OCI-LY1 (cell line): ENCODE measurements at regions not wholly inside any gene's neighbourhood (a gene's known extent, or its start where the extent isn't known, plus 50 kb on each side); places are given as distances from the start of the nearest gene placed in this dataset.

Experiments
- EZH2 ChIP-seq: fragments of 200-600 bp; sonication (generic), shearing (Covaris generic); IDR thresholded peaks from 2 replicates; pipeline ENCODE4 v1.8.0; 2017; ENCODE audit warnings: borderline replicate concordance, mixed run types, mild to moderate bottlenecking, antibody characterized with exemption, low read length, moderate library complexity, mixed read lengths
- TF ChIP-seq, protein P1 (sequence below): fragments of 200-600 bp; sonication (generic), shearing (Covaris generic); IDR thresholded peaks from 2 replicates; pipeline ENCODE4 v1.5.1; 2017; ENCODE audit warnings: mild to moderate bottlenecking, antibody characterized with exemption, low read length, moderate library complexity, mixed read lengths

DNA sequence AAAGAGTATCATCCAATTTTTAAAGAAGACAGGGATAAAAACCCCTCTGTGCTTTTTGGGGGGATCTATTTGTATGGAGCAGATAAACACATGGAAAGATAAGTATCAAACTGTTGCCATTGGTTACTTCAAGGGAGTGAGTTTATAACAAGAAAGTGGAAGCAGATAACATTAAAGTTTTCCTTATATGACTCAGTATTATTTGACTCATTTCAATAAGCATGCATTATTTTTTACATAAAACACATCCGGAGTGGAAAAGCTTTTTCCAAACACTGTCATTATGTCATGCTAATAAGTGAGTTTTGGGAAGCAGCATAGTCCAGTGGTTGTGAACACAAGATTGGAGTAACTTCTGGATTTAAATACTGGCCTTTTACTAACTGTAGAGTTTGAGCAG, 452.2 kb downstream of the LTN1 start:
- TF ChIP-seq, protein P1, sequence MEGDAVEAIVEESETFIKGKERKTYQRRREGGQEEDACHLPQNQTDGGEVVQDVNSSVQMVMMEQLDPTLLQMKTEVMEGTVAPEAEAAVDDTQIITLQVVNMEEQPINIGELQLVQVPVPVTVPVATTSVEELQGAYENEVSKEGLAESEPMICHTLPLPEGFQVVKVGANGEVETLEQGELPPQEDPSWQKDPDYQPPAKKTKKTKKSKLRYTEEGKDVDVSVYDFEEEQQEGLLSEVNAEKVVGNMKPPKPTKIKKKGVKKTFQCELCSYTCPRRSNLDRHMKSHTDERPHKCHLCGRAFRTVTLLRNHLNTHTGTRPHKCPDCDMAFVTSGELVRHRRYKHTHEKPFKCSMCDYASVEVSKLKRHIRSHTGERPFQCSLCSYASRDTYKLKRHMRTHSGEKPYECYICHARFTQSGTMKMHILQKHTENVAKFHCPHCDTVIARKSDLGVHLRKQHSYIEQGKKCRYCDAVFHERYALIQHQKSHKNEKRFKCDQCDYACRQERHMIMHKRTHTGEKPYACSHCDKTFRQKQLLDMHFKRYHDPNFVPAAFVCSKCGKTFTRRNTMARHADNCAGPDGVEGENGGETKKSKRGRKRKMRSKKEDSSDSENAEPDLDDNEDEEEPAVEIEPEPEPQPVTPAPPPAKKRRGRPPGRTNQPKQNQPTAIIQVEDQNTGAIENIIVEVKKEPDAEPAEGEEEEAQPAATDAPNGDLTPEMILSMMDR = no peak
- TF ChIP-seq EZH2 = no peak
